ENCODE measurements at regions not wholly inside any gene's neighbourhood (a gene's known extent, or its start where the extent isn't known, plus 50 kb on each side); places are given as distances from the start of the nearest gene placed in this dataset.

DNA sequence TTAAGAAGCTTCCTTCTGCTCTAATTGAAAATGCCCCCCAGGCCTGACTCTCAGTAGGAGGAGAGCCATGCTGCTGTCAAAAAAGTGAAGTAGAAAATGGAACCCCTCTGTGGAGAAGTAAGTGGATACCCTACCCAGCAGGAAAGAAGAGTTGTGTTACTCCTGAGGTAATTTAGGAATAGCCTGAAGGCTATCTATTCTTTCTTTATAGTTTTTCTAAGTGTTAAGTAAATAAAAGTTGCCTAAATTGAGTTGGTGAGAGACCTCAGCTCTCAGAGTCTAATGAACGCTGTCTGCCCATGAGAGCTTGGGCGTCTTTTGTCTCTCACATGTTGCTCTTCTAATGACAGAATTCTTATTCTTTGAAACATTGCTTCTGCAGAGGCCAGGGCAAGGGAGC lies 116.2 kb downstream of the NSUN3 start:
- DNase-seq, result no peak

GRCh38 chr3:94183551-94183950 lies 120.7 kb downstream of the NSUN3 start:
- DNase-seq, result no peak

- DNase-seq, result no peak
Observed at GRCh38 chr3:94184781-94185180, 121.9 kb downstream of the NSUN3 start.

GRCh38 chr3:94185753-94186152 lies 122.9 kb downstream of the NSUN3 start:
- no peak for DNase-seq

DNA sequence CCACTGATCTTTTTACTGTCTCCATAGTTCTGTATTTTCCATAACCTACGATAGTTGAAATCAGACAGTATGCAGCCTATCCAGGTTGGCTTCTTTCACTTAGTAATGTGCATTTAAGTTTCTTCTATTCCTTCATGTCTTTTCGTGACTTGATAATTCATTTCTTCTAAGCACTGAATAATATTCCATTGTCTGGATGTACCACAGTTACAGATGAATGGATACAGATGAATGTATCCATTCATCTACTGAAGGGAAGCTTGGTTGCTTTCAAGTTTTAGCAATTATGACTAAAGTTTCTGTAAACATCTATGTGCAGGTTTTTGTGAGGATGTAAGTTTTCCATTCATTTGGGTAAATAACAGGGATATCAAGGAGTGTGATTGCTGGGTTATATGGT lies 124.8 kb downstream of the NSUN3 start:
- DNase-seq, result no peak

DNA sequence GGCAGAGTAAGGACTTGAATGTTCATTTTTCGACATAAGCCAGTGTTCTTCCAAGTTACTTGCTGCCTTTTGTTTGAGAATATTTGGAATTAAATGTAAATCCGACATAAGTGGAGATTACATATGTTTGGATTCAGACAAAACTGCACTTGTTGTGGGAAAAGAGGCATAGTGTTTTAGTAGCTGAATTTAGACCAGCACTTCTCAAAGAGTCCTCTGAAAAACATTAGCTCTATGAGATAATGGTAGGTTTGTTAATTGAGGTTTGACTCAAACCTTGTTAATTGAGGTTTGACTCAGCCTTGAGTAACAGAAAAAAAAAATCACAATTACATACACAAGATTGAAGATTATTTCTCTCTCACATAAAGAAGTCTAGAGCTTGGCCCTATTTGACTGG lies 132.5 kb downstream of the NSUN3 start:
- no peak for DNase-seq

- DNase-seq, result no peak
Observed at GRCh38 chr3:94206291-94206690, 143.4 kb downstream of the NSUN3 start.

DNA sequence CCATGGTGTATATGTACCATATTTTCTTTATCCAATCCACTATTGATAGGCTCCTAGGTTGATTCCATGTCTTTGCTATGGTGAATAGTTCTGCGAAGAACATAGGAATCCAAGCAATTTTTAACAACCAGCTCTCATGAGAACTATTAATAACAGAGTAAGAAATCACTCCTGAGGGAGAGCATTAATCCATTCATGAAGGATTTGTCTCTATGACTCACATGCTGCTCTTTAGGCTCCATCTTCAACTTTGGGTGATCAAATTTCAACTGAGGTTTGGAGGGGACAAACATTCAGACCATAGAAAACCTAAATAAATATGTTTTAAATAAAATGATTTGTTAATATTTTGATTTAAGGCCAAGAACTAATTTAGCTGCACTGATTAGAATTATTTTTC lies 147.4 kb downstream of the NSUN3 start:
- DNase-seq, result no peak

- no peak for DNase-seq
Observed at GRCh38 chr3:94217406-94217805, 154.5 kb downstream of the NSUN3 start.

DNA sequence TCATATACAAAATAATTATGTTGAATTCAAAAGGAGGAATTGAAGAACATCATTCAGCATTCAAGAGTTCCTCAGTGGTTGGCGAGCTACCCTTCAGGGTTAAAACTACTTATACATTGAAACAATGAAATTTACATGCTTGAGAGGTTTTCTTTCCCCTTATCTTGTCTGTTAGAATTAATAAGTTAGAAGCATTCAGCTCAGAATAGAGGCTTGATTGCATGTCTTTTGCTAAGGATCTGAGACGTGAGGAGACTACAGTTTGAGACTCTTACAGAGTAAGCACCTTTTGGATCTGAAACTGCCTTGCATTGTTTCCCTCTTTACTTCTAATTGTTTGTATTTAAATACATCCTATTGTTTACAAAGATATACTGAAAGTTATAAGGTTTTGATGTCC lies 157.6 kb downstream of the NSUN3 start:
- DNase-seq, result no peak

GRCh38 chr3:94221829-94222228 lies 159.0 kb downstream of the NSUN3 start:
- DNase-seq, result no peak

DNA sequence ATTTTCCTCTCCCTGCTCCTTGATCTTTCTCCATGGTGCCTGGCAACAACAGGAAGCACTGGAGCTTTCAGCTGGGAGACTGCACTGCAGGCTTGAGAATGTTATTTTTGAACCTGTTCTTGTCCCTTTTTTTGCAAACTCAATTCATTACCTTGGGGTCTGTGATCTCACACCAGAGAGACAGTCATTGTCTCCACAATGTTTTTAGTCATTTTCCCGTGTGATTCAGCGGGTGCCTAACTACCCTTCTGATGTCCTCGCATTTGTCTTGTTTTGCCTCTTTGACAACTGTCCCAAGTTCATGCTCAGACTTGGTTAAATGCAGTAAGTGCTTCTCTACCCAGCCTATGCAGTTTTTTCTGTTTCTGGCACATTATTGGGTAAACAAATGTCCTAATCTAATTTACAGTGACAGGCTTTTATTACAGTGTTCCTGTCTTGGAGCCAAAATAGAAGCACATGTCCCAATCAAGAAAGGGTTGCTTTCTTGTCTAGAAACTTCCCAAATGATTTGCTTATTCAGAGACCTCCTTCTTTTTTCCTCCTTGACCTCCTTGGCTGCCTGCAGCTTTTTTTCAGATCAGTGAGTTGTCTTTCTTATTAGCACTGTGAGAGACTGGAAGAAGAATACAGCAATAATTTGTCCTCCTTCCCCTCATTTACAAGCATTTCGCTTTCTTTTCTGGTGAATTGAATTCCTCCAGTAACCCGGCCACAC lies 162.4 kb downstream of the NSUN3 start:
- DNase-seq, result no peak

GRCh38 chr3:94226078-94226477 lies 163.2 kb downstream of the NSUN3 start:
- no peak for DNase-seq

DNA sequence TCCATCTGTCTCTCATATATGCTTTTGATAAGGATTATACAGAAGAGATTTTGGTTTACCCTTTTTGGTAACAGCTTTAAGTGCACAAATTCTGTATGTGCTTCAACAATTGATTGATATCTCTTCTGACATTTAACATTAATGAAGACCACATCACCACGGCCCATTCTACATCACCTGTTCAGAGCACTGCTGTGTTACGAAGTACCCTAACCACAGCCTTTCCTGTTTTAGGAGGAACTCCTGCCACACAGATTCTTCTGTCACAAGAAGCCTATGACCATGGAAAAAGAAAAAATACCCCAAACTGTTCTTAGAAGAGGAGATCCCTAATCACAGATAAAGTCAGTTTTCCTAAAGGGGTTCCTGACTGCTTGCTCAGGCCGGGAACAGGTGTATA lies 170.1 kb downstream of the NSUN3 start:
- DNase-seq, result no peak

GRCh38 chr3:94234177-94234788 lies 171.4 kb downstream of the NSUN3 start:
- no peak for DNase-seq

GRCh38 chr3:94241986-94242385 lies 179.1 kb downstream of the NSUN3 start:
- no peak for DNase-seq

- DNase-seq, result no peak
Observed at GRCh38 chr3:94246171-94246570, 183.3 kb downstream of the NSUN3 start.

DNA sequence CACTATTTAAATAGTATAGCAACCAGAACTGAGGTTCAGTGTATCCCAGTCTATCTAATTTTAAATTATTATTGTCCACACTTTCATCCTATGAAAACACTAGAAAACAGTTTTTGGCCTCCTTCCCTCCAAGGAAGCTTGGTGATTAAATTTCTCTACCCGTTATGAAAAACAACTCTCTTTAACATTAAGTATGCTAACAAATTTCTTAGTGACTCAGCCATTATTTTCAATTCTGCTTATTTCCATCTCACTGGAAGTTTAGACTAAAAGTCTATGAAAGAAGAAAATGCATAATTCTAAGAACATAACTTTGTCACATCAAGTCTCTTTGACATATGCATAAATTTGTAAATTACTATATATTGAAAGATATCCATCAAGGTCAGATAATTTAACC lies 185.2 kb downstream of the NSUN3 start:
- no peak for DNase-seq

DNA sequence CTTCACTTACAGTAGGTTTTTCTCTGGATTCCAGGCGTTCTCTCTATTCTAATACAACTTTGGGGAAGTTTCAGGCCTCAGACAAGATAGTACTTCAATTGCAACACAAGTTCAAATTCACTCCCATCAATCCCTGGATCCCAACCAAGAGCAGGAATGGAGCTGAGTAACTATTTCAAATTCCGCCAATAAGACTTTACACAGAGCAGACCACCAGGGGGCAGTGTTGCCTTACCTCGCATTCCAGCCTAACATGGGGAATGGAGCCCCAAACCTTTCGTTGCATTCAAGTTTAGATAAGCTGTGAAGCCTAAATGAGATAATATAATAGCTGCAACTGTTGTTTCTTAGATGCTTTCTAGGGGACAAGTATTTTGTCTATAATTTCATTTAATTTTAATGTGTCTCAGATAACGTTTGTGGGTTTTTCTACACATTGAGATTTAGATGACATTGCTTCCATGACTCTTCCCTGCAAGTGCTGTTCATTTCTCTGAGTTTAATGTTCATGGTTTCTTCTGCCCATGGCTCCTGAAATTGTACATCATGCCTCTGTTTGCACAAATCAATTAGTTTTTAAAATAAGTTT lies 186.7 kb downstream of the NSUN3 start:
- DNase-seq, result peak; percentile 44

DNA sequence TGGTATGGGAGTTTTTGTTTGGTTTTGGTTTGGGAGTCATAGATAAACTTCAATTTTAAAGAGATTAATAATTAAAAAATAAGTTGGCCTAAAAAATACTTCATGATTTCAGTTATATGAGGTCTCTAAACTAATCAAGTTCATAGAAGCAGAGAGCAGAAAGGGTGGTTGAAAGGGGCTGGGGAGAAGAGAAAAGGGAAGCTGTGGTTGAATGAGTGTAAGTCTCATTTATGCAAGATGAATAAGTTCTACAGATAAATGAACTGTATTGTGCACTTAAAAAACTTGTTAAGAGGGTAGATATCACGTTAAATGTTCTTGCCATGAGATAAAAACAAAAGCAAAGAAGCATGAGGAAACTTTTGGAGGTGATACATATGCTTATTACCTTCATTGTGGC lies 188.7 kb downstream of the NSUN3 start:
- DNase-seq, result no peak

GRCh38 chr3:94252316-94252715 lies 189.5 kb downstream of the NSUN3 start:
- DNase-seq, result no peak

GRCh38 chr3:94256888-94257813 lies 194.3 kb downstream of the NSUN3 start:
- DNase-seq, result no peak

DNA sequence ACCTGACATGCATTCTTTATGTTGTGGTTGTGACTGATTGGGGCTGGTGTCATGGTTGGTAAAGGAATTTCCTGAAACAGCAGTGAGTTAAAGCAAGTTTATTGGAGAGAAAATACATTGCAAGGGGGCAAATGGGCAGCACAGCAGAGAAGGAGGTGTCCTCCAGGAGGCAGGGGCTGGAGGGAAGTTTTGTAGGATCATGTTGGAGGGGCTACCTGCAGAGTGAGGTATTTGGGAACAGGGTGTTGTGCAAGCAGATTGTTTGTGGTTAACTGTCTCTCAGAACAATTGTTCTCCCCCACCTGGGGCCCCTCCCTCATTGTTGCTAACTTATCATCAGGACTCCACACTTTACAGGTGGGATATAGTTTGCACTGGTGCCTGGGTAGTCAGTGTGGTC lies 196.0 kb downstream of the NSUN3 start:
- DNase-seq, result no peak

DNA sequence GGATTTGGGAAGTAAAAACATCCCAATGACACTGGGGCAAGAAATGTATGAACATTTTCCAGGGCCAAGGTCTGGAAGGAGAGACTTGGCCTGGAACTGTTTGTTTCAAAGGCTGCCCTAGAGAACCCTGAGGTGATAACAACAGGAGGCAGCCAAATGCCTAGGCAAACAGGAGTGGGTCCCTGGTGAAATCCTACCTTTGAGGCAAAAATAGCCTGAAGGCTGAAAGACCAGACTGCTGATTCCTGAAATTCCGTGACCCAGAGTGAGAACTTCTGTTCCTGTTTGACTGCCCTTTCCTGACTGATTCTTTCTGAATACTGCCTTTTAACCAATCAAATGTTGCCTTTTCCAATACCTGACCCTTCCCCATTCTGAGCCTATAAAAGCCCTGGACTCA lies 196.4 kb downstream of the NSUN3 start:
- no peak for DNase-seq
